ENCODE measurements at regions not wholly inside any gene's neighbourhood (a gene's known extent, or its start where the extent isn't known, plus 50 kb on each side); places are given as distances from the start of the nearest gene placed in this dataset.
"Not testable (repeated sequence)": the region's sequence is repeated elsewhere in the genome, so short reads cannot be mapped to it uniquely, and the experiment has no call there.

- intact Hi-C loops (cut with DNase I) = no loop called here
- DNase-seq (ENCODE audit: low spot score) = no peak
- no peak for ATAC-seq
These were observed 285.7 kb downstream of the PPP1R3A start for GRCh38 chr7:113633073-113633472.

DNA sequence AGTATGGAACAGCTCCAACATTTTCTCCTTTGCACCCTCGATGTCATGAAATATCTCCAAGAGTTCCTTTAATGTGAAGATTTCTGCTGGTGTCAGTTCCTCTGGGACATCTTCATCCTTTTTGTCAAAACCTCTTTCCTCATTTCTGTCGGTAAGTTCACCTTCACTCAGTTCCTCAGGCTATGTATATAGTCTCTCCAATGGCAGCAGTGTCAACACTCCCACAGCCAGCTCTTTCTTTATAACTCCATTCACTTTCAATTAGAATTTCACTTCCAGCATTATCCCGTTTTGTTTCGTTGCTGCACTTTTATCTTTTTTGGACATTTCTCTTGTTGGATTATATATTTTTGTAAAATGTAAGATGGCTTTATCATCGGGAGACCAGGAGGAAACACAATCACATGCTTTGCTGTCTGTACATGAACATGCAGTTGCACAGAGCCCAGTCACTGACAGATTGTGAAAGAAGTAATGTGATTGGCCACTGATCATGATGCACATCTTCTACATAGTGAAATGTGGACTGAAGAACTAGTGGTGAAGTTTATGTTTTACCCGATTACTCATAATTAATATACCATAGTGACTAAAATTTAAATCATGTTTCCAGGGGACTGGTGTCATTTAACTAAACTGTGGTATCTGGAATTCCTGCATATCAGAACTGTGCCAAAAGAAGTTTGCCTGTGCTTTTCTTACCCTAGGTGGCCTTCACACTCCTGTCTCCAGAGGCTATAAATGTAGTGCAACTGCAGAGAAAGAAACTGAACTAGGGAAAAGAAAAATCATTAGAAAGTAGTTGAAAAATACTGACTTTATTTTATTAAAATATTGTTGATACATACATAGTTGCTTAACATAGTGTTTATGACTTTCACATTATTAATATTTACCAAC lies 289.6 kb downstream of the PPP1R3A start:
- ATAC-seq = no peak
- DNase-seq (ENCODE audit: low spot score) = no peak
- intact Hi-C loops (cut with DNase I) = no loop called here

GRCh38 chr7:113625494-113626102 lies 293.2 kb downstream of the PPP1R3A start:
- intact Hi-C loops (cut with DNase I) = no loop called here
- ATAC-seq (no peak), DNase-seq (ENCODE audit: low spot score) (no peak)

- DNase-seq (ENCODE audit: low spot score) = no peak
- no peak for ATAC-seq
- intact Hi-C loops (cut with DNase I) = no loop called here
These were observed 296.0 kb downstream of the PPP1R3A start for GRCh38 chr7:113622796-113623195.

GRCh38 chr7:113610572-113610971 lies 308.2 kb downstream of the PPP1R3A start:
- ATAC-seq = no peak
- intact Hi-C loops (cut with DNase I) = no loop called here

DNA sequence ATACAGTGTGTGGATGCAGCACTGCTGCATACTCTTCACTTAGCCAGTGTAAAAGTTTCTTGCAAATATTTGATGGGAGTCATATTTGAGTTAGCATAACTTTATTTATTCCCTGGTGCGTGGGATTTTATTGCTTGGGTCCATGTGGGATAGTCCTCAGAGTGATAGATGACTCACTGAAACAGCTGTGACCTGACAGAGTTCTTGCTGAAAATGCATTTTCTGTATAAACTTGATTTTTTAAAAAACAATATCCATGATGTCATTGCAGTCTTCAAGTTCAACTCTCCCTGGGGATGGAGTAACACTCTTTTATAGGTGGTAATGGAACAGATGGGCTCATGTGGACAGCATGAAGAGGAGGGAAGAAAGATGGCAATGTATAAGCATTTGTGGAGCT lies 310.0 kb downstream of the PPP1R3A start:
- DNase-seq (ENCODE audit: low spot score) = no peak
- no peak for ATAC-seq
- intact Hi-C loops (cut with DNase I) = no loop called here

More at GRCh38 chr7:113610572-113610971, 308.2 kb downstream of the PPP1R3A start:
- DNase-seq (ENCODE audit: low spot score) = no peak

GRCh38 chr7:113606325-113606724 lies 312.5 kb downstream of the PPP1R3A start:
- no peak for DNase-seq (ENCODE audit: low spot score)
- no peak for ATAC-seq
- intact Hi-C loops (cut with DNase I) = no loop called here

DNA sequence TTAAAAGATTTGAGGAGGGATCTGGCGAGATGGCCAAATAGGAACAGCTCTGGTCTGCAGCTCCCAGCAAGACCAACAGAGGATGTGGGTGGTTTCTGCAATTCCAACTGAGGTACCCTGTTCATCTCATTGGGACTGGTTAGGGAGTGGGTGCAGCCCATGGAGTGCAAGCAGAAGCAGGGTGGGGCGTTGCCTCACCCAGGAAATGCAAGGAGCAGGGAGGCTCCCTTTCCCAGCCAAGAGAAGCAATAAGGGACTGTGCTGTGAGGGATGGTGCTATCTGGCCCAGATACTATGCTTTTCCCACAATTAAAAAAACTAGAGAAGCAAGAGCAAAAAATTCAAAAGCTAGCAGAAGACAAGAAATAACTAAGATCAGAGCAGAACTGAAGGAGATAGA lies 318.4 kb downstream of the PPP1R3A start:
- intact Hi-C loops (cut with DNase I); ATAC-seq; DNase-seq (ENCODE audit: low spot score): not testable (repeated sequence)

GRCh38 chr7:113593455-113593854 lies 325.4 kb downstream of the PPP1R3A start:
- intact Hi-C loops (cut with DNase I) = loop anchor here (10.0 kb wide), 1 partner anchor 1899 kb away; no protein-coding TSS in a partner anchor
- ATAC-seq; DNase-seq (ENCODE audit: low spot score): not testable (repeated sequence)

DNA sequence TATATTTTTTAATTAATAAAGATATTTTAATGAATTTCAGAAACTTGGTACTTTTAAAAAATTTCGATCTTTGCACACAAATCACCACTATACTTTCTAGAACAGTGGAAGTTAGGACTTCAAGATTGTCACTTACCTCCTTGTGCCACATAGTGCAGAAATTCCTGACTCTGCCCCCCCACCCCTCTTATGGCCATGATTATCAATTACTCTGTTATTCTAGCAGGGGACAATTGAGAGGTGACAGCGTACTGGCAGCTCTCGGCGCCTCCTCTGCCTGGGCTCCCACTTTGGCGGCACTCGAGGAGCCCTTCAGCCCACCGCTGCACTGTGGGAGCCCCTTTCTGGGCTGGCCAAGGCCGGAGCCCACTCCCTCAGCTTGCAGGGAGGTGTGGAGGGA lies 325.9 kb downstream of the PPP1R3A start:
- not testable (repeated sequence) for DNase-seq (ENCODE audit: low spot score); ATAC-seq
- intact Hi-C loops (cut with DNase I) = loop anchor here (10.0 kb wide), 1 partner anchor 1898 kb away; no protein-coding TSS in a partner anchor

DNA sequence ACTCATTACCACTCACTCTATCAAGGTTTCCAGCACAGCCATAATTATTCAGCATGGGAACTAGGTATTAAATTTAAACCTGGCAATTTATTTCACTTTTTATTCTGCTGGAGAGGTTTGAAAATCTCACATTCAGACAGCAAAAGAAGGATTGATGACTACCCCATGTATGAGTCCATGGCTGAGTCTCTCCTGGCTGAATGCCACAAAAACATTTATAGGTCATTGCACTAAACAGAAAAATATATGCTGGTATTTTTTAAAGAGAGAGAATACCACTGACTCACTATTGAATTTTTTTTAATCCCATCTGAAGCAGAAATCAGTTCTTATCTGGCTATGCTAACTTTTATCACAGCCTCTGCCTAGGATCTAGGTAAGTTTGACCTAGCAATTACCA lies 336.3 kb downstream of the PPP1R3A start:
- ATAC-seq (no peak), DNase-seq (ENCODE audit: low spot score) (no peak)
- intact Hi-C loops (cut with DNase I) = no loop called here

GRCh38 chr7:113563257-113563656 lies 355.6 kb downstream of the PPP1R3A start:
- ATAC-seq; intact Hi-C loops (cut with DNase I); DNase-seq (ENCODE audit: low spot score): not testable (repeated sequence)

- DNase-seq (ENCODE audit: low spot score) (no peak), ATAC-seq (no peak)
- intact Hi-C loops (cut with DNase I) = no loop called here
These were observed 356.0 kb downstream of the PPP1R3A start for GRCh38 chr7:113562801-113563200.

DNA sequence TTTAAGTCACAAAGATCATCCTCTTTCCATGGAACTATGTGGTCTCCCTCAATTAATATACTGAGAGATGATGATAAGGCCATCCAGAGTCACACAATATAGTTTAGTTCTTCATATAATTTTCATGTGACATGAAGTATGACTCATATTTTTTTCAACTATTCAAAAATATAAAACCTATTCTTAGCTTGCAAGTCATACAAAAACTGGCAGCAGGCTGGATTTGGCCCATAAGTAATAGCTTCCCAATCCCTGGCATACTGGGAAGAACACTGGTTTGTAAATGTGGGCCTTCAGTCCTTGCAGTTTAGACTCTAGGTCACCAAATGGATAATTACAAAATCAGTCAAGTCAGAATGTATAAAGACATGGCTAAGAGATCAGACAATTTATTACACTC lies 356.6 kb downstream of the PPP1R3A start:
- DNase-seq (ENCODE audit: low spot score) (no peak), ATAC-seq (no peak)
- intact Hi-C loops (cut with DNase I) = no loop called here

- ATAC-seq (no peak), DNase-seq (ENCODE audit: low spot score) (no peak)
- intact Hi-C loops (cut with DNase I) = no loop called here
These were observed 357.4 kb downstream of the PPP1R3A start for GRCh38 chr7:113561446-113561845.

- intact Hi-C loops (cut with DNase I) = no loop called here
- no peak for ATAC-seq
- DNase-seq (ENCODE audit: low spot score) = no peak
These were observed 367.8 kb downstream of the PPP1R3A start for GRCh38 chr7:113550966-113551365.

GRCh38 chr7:113548561-113548960 lies 370.2 kb downstream of the PPP1R3A start:
- DNase-seq (ENCODE audit: low spot score) (no peak), ATAC-seq (no peak)
- intact Hi-C loops (cut with DNase I) = no loop called here

GRCh38 chr7:113548137-113548536 lies 370.7 kb downstream of the PPP1R3A start:
- DNase-seq (ENCODE audit: low spot score) = no peak
- intact Hi-C loops (cut with DNase I) = no loop called here
- no peak for ATAC-seq

- ATAC-seq (no peak), DNase-seq (ENCODE audit: low spot score) (no peak)
- intact Hi-C loops (cut with DNase I) = no loop called here
These were observed 397.3 kb downstream of the PPP1R3A start for GRCh38 chr7:113521468-113521867.

GRCh38 chr7:113519472-113519871 lies 399.3 kb downstream of the PPP1R3A start:
- DNase-seq (ENCODE audit: low spot score) (no peak), ATAC-seq (no peak)
- intact Hi-C loops (cut with DNase I) = no loop called here

Measured in sciatic nerve (tissue), 2 donors.